GM12864 (cell line): ENCODE measurements at regions not wholly inside any gene's neighbourhood (a gene's known extent, or its start where the extent isn't known, plus 50 kb on each side); places are given as distances from the start of the nearest gene placed in this dataset.

Experiments used
- DNase-seq: peaks from one replicate; pipeline ENCODE4 v3.0.0-alpha.2; 2011; ENCODE audit warnings: low read depth
- H3K4me3 ChIP-seq: 2 replicates; pipeline ENCODE4 v1.5.1; 2011; ENCODE audit warnings: mild to moderate bottlenecking, low read depth, low read length, control low read depth
- TF ChIP-seq, protein P1 (sequence below): IDR thresholded peaks from 2 replicates; pipeline ENCODE4 v1.5.1; 2011; ENCODE audit warnings: low read depth, mild to moderate bottlenecking, moderate library complexity, low read length, control low read depth, inconsistent platforms; ENCODE audit errors: missing control alignments

DNA sequence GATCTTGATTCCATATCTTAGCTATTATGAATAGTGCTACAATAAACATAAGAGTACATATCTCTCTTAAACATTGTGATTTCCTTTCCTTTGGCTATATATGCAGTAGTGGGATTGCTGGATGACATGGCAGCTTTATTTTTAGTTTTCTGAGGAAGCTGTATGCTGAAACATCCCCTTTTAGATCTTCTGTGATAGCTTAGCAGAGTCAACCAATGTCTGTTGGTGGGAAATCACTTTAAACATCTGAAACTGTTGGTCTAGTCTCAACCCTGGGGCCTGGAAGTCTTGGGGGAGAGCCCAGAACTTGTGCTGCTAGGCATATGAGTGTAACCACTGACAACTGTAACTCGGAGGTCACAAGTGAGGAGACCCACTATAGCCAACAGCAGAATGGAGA is 378.6 kb upstream of the SLC14A2 start:
- TF ChIP-seq, protein P1, sequence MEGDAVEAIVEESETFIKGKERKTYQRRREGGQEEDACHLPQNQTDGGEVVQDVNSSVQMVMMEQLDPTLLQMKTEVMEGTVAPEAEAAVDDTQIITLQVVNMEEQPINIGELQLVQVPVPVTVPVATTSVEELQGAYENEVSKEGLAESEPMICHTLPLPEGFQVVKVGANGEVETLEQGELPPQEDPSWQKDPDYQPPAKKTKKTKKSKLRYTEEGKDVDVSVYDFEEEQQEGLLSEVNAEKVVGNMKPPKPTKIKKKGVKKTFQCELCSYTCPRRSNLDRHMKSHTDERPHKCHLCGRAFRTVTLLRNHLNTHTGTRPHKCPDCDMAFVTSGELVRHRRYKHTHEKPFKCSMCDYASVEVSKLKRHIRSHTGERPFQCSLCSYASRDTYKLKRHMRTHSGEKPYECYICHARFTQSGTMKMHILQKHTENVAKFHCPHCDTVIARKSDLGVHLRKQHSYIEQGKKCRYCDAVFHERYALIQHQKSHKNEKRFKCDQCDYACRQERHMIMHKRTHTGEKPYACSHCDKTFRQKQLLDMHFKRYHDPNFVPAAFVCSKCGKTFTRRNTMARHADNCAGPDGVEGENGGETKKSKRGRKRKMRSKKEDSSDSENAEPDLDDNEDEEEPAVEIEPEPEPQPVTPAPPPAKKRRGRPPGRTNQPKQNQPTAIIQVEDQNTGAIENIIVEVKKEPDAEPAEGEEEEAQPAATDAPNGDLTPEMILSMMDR: no peak
- no peak for DNase-seq
- H3K4me3 ChIP-seq: no peak overlapping the region

DNA sequence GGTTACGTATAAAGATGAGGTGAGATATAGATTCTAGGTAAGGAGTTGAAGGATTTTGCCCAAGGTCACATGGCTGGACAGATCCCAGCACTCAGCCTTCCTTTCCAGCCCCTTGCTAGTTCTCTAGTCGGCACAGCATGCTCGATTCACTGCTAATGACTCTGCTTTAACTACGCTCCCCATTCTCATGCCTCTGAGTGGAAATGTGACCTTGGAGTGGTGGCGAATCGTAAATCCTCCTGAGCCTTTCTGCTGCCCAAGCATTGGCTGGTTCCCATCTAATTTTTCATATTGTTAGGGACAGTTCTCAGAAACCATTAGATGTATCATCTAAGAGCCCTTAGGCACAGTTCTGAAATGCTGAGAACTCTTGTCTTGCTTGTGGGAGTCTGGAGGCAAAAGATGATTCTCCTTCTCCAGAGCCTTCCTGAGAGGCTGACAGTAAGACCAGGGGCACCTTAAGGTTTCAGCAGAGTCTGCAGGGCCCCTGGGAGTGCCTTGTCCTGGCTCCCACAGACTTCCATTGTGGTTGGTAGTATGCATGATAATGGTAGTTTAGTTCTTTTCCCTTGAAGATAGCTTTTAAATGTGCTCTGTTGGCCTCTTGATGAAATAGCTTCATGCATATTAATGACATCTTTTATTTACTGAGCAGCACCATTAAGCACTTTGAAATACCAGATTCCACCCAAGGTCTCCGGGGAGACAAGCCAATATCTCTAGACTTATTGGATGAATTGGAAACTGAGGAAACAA is 377.8 kb upstream of the SLC14A2 start:
- TF ChIP-seq, protein P1: no peak
- no peak for DNase-seq
- H3K4me3 ChIP-seq: no peak overlapping the region

DNA sequence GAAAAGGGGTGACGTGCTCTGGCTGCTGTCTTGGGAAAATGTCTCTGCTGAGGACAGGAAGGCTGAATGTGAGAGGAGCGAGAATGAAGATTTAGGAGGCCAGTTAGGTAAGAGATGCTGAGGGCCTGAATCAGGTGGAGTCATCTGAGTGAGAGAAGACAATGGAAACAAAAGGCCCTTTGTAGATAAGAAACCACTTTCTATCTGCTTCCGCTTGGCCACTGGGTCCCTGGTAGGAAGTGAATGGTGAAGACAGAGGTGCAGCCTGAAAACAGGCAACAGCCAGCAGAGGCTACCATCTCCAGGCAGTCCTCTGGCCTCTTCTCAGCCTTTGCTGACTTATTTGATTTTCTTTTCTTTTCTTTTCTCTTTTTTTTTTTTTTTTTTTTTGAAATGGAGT is 374.0 kb upstream of the SLC14A2 start:
- no peak overlapping the region for H3K4me3 ChIP-seq
- TF ChIP-seq, protein P1: no peak
- no peak for DNase-seq

DNA sequence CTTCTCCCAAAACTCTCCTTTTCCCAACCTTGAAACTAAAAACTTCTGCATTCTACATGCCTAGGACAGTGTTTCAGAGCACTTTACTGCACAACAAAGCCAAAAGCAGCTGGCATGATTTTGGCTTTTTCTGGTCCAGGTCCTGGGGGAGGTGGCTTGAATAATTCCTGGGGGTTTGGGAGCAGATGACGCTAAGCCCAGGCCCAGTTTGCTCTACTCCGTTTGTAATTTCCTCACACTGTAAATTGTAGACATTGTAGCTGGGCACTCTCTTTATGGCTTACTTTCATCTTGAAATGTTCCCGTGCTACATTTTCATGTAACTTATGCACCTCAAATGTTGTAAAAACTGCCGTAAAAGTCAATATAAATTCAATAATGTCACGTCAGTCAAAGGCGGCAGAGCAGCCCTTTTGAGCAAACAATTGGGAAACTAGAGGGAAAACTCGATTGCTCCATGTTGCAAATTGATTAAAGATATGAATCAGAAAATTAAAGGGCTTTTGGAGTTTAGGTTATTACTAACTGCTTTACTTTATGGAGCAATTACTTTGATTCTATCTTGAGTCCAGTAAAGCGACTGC is 373.2 kb upstream of the SLC14A2 start:
- TF ChIP-seq, protein P1: no peak
- H3K4me3 ChIP-seq: no peak overlapping the region
- no peak for DNase-seq

DNA sequence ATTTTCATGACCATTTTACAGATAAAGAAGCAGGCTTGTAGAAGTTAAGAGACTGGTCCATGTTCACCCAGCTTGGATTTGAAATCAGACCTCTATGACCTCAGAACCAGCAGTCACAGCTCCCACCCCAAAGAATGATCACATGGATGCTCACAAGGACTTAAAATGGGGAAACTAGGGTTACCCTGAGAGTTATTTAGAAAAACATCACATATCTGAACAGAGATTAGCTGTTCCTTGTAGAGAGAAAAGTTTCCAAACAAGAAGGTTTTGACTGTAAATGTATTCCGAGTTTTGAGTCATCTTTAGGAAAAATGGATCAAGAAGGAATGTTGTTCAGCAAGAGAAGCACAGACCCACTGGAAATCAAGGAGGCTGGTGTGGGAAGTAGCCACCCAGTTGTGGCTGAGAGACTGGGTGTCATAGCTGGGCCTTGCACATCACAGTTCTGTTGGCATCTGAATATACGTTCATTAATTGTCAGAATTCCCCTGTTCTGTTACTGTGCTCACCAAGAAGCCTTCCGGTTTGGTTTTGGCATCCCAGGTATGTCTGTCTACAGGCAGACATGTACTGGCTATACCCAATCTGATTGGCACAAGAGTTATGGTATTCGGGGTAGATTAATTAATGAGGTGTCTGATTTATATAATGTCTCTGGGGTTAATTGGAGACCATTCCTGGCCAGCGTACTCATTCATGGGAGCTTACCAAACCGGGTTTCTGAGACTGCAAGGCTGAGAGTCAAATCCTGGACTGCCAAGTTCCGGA is 371.8 kb upstream of the SLC14A2 start:
- TF ChIP-seq, protein P1: no peak
- no peak for DNase-seq
- H3K4me3 ChIP-seq: no peak overlapping the region

DNA sequence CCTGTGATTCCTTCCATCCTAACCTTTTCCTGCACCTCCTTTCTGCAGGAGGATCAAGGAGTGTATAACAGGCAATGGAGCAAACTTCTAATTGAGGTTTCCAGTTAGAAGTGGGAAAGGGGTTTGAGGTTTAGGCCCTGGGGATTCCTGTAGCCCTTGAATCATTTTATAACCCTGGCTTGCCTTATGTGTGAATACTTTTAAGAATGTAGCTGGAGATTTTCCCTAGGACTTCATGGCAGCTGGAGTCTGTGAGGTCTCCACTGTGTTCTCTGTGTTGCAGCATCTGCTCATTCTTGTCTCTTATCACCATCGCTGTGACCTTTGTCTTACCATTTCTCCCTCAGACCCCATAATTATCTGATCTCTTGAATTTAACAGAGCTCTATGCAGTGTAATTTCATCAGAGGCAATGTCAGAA is 370.2 kb upstream of the SLC14A2 start:
- no peak for DNase-seq
- TF ChIP-seq, protein P1: no peak
- no peak overlapping the region for H3K4me3 ChIP-seq
